ENCODE measurements at regions not wholly inside any gene's neighbourhood (a gene's known extent, or its start where the extent isn't known, plus 50 kb on each side); places are given as distances from the start of the nearest gene placed in this dataset.
"Not testable (repeated sequence)": the region's sequence is repeated elsewhere in the genome, so short reads cannot be mapped to it uniquely, and the experiment has no call there.

GRCh38 chr10:21388589-21388988, 136.9 kb downstream of the SKIDA1 start:
- no peak for DNase-seq (ENCODE audit: low read depth, low spot score)
- Histone ChIP-seq H3K27me3 (ENCODE audit: control insufficient read depth, insufficient read depth, low read length) (no peaks in the 10 kb centered on the region), H3K27ac (ENCODE audit: low read depth, low read length) (no peak overlapping the region), H3K9me3 (ENCODE audit: control insufficient read depth, insufficient read depth, low read length) (no peaks in the 10 kb centered on the region), H3K4me3 (ENCODE audit: low read depth, low read length) (no peak overlapping the region)
- POLR2A ChIA-PET, result no interaction called here
- CTCF ChIA-PET, result no interaction called here
- TF ChIP-seq CTCF (IDR thresholded peaks at IDR 0.05; ENCODE audit: low read depth, low read length), result no peak

- Histone ChIP-seq H3K9me3 (ENCODE audit: control insufficient read depth, insufficient read depth, low read length) (no peaks in the 10 kb centered on the region), H3K4me3 (ENCODE audit: low read depth, low read length) (no peak overlapping the region), H3K27ac (ENCODE audit: low read depth, low read length) (no peak overlapping the region), H3K27me3 (ENCODE audit: control insufficient read depth, insufficient read depth, low read length) (no peaks in the 10 kb centered on the region)
- DNase-seq (ENCODE audit: low read depth, low spot score), result no peak
- POLR2A ChIA-PET, result no interaction called here
- no peak for TF ChIP-seq CTCF (IDR thresholded peaks at IDR 0.05; ENCODE audit: low read depth, low read length)
- CTCF ChIA-PET, result no interaction called here
Observed at GRCh38 chr10:21387868-21388267, 137.6 kb downstream of the SKIDA1 start.

- Histone ChIP-seq H3K4me3 (ENCODE audit: low read depth, low read length) (no peak overlapping the region), H3K27ac (ENCODE audit: low read depth, low read length) (no peak overlapping the region), H3K27me3 (ENCODE audit: control insufficient read depth, insufficient read depth, low read length) (no peaks in the 10 kb centered on the region), H3K9me3 (ENCODE audit: control insufficient read depth, insufficient read depth, low read length) (no peaks in the 10 kb centered on the region)
- DNase-seq (ENCODE audit: low read depth, low spot score), result no peak
- POLR2A ChIA-PET, result no interaction called here
- no peak for TF ChIP-seq CTCF (IDR thresholded peaks at IDR 0.05; ENCODE audit: low read depth, low read length)
- CTCF ChIA-PET, result no interaction called here
Observed at GRCh38 chr10:21385996-21386585, 139.4 kb downstream of the SKIDA1 start.

GRCh38 chr10:21385536-21385935, 139.9 kb downstream of the SKIDA1 start:
- no peak for DNase-seq (ENCODE audit: low read depth, low spot score)
- TF ChIP-seq CTCF (IDR thresholded peaks at IDR 0.05; ENCODE audit: low read depth, low read length), result no peak
- no peak overlapping the region for H3K4me3 ChIP-seq (ENCODE audit: low read depth, low read length)
- H3K27me3 ChIP-seq (ENCODE audit: control insufficient read depth, insufficient read depth, low read length), result no peaks in the 10 kb centered on the region
- ChIA-PET POLR2A (no interaction called here), CTCF (interaction anchor here (0.6 kb wide), 1 partner anchor 897 kb away, joined by 3 read pairs; no protein-coding TSS in a partner anchor)
- H3K27ac ChIP-seq (ENCODE audit: low read depth, low read length), result no peak overlapping the region
- H3K9me3 ChIP-seq (ENCODE audit: control insufficient read depth, insufficient read depth, low read length), result no peaks in the 10 kb centered on the region

GRCh38 chr10:21379143-21379542, 146.3 kb downstream of the SKIDA1 start:
- no peak overlapping the region for H3K4me3 ChIP-seq (ENCODE audit: low read depth, low read length)
- ChIA-PET CTCF (no interaction called here), POLR2A (no interaction called here)
- no peaks in the 10 kb centered on the region for H3K9me3 ChIP-seq (ENCODE audit: control insufficient read depth, insufficient read depth, low read length)
- TF ChIP-seq CTCF (IDR thresholded peaks at IDR 0.05; ENCODE audit: low read depth, low read length), result no peak
- no peak overlapping the region for H3K27ac ChIP-seq (ENCODE audit: low read depth, low read length)
- no peak for DNase-seq (ENCODE audit: low read depth, low spot score)
- no peaks in the 10 kb centered on the region for H3K27me3 ChIP-seq (ENCODE audit: control insufficient read depth, insufficient read depth, low read length)

GRCh38 chr10:21375274-21375673, 150.2 kb downstream of the SKIDA1 start:
- POLR2A ChIA-PET; DNase-seq (ENCODE audit: low read depth, low spot score); H3K4me3 ChIP-seq (ENCODE audit: low read depth, low read length); H3K9me3 ChIP-seq (ENCODE audit: control insufficient read depth, insufficient read depth, low read length); CTCF ChIA-PET; H3K27ac ChIP-seq (ENCODE audit: low read depth, low read length); H3K27me3 ChIP-seq (ENCODE audit: control insufficient read depth, insufficient read depth, low read length): not testable (repeated sequence)

GRCh38 chr10:21373881-21374280, 151.6 kb downstream of the SKIDA1 start:
- H3K4me3 ChIP-seq (ENCODE audit: low read depth, low read length); H3K27me3 ChIP-seq (ENCODE audit: control insufficient read depth, insufficient read depth, low read length); H3K9me3 ChIP-seq (ENCODE audit: control insufficient read depth, insufficient read depth, low read length); DNase-seq (ENCODE audit: low read depth, low spot score); CTCF ChIA-PET; H3K27ac ChIP-seq (ENCODE audit: low read depth, low read length): not testable (repeated sequence)
- POLR2A ChIA-PET, result interaction anchor here (0.7 kb wide), 1 partner anchor 58 kb away, joined by 5 read pairs; no protein-coding TSS in a partner anchor

All from AG04450 (cell line).